RWPE1 (cell line): ENCODE measurements at regions not wholly inside any gene's neighbourhood (a gene's known extent, or its start where the extent isn't known, plus 50 kb on each side); places are given as distances from the start of the nearest gene placed in this dataset.

Experiments
- CTCF ChIA-PET: fragments of 350-600 bp; sonication (Branson Sonifier 250); formaldehyde crosslinking; extraction: SDS; loops from one replicate; lab custom pipeline; 2021; lab: Yijun Ruan, JAX
- POLR2A ChIA-PET: fragments of 400-600 bp; formaldehyde crosslinking; extraction: SDS; loops from one replicate; lab custom pipeline; 2020; ENCODE audit warnings: antibody characterized with exemption; ENCODE audit not compliant: low non-redundant PET; lab: Yijun Ruan, JAX
- DNase-seq: peaks from one replicate; pipeline ENCODE4 v3.0.0; 2012; ENCODE audit warnings: low spot score
- H3K27ac ChIP-seq: fragments of 450-650 bp; 2 replicates; pipeline ENCODE4 v1.5.1; 2017
- CTCF ChIP-seq: fragments of 450-650 bp; conservative IDR thresholded peaks from 2 replicates; pipeline ENCODE4 v1.5.1; 2017; ENCODE audit warnings: low read depth, mild to moderate bottlenecking

DNA sequence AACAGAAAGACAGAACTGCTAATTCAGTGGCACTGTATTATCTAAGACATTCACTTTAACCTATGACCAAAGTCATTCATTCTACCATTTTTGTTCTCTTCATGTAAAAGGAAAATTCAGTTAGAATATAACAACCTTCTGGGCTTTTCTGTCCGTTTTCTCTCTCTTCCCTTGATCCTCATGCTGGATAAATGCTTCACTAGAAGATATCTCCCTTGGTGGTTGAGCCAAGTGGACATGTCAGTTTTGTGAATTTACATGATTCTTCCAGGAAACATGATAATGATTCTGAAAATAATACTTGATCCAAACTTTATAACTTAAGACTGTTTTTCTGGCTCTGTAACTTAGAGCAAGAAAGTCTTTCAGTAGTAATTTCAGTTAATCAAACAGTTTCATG lies 1012.2 kb downstream of the SQOR start:
- POLR2A ChIA-PET, result no interaction called here
- TF ChIP-seq CTCF, result no peak
- DNase-seq, result no peak
- CTCF ChIA-PET, result no interaction called here
- no peak overlapping the region for H3K27ac ChIP-seq

DNA sequence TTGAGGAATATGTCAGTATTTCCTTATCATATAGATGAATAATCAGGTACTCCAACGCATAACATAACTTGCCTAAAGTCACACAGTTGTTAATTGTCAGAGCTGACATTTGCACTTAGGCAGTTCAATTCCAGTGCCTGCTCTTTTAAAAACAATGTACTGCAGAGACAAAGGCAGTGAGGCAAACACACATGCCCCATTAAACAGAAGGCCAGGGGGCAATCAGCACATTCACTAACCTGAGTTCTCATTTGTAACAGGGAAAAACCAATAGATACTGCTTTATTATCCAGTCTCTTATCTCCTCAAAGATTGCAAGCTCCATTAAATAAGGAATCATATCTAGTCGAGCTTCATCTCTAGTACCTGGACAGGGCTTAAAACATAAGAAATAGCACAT lies 1017.4 kb downstream of the SQOR start:
- ChIA-PET CTCF (interaction anchor here (0.6 kb wide), 1 partner anchor 1081 kb away, joined by 3 read pairs; no protein-coding TSS in a partner anchor), POLR2A (no interaction called here)
- H3K27ac ChIP-seq, result no peak overlapping the region
- no peak for DNase-seq
- no peak for TF ChIP-seq CTCF

DNA sequence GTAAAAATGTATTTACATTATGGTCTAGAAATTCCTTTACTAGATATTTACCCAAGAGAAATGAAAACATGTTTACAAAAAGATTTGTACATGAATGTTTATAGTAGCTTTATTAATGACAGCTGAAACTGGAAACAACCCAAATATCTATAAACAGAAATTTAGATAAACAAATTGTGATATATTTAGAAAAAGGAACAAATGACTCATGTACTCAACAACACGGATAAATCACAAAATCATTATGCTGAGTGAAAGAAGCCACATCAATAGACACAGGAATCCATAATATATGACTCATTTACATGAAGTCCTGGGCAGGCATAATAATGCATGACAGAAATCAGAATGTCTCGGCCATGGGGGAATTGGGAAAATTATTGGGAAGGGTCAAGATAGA lies 1020.2 kb downstream of the SQOR start:
- ChIA-PET POLR2A (no interaction called here), CTCF (no interaction called here)
- DNase-seq, result no peak
- no peak overlapping the region for H3K27ac ChIP-seq
- TF ChIP-seq CTCF, result no peak

DNA sequence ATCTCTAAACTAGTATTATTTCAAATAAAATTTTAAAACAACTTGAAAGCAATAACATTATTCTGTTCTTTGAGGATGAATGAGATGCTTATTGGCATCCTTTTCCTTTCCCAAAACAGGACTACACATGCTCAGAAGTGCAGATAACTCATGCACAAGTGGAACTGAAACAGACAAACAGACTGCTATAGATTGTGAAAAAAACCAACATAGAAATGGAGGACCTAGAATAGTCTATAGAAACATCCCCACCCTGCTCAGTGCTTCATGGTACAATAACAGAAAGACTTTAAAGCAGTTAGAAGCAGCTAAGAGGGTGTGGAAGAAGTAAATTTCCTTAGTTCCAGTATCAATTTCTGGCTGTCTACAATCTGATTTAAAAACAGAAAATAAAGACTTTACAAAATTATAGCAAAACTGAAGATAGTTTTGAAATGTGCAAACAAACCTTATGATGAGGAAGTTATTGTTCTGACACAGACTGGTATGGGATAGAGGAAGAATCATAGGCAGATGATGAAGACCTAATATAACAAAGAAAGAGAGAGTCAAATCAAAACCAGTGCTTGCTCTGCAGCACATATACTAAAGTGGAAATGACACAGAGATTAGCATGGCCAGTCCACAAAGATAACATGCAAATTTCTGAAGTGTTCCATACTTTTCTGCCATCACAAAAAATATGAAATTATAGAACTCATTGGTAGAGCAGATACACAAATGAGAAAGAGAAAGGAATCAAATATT lies 1025.4 kb downstream of the SQOR start:
- no peak for TF ChIP-seq CTCF
- H3K27ac ChIP-seq, result no peak overlapping the region
- ChIA-PET CTCF (no interaction called here), POLR2A (no interaction called here)
- no peak for DNase-seq

DNA sequence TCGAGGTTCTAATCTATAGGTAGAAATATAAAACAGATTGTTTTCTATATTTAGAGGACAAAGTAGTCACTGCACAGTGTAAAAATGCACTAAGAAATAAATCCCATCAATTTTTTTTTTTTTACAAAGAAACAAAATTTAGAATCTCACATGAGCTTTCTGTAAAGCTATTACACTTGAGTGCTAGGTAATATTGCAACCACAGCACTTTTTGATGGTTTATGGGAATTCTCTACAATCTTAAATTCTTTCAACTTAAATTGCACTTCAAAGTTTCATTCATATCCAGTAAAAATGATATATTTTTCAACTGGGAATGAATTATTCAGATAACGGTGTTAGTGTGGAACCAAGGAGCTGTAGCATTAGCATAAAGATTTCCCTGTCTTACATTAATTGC lies 1035.4 kb downstream of the SQOR start:
- no peak overlapping the region for H3K27ac ChIP-seq
- DNase-seq, result no peak
- POLR2A ChIA-PET, result no interaction called here
- TF ChIP-seq CTCF, result no peak
- CTCF ChIA-PET, result no interaction called here

DNA sequence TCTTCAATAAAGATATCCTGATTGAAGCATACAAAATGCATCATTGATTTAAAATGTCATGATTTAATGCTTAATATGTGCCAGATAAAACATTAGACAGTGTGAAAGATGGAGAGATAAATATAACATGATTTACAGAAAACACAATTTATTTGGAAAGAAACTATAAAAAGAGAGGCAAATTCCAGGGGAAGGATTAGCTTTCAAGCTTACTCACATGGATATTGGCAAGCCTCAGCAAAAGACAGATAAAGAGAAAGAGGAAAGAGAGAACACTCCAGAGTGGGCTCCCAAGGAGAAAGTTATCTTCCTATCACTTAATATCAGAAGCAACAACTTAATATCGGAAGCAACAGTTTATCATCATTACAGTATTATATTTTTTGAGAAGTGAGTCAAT lies 1036.5 kb downstream of the SQOR start:
- no peak for TF ChIP-seq CTCF
- POLR2A ChIA-PET, result no interaction called here
- no peak overlapping the region for H3K27ac ChIP-seq
- CTCF ChIA-PET, result no interaction called here
- DNase-seq, result no peak
